H1 (cell line): ENCODE measurements at regions not wholly inside any gene's neighbourhood (a gene's known extent, or its start where the extent isn't known, plus 50 kb on each side); places are given as distances from the start of the nearest gene placed in this dataset.

Experiments
- CTCF ChIA-PET: fragments of 300-600 bp; sonication (Branson Sonifier 250); formaldehyde crosslinking; loops from one replicate; lab custom pipeline; 2021; ENCODE audit not compliant: partially characterized antibody; lab: Charles Lee
- POLR2A ChIA-PET: fragments of 300-600 bp; sonication (Branson Sonifier 250); formaldehyde crosslinking; loops from one replicate; lab custom pipeline; 2021; ENCODE audit warnings: inconsistent platforms; ENCODE audit not compliant: partially characterized antibody; lab: Charles Lee
- DNase-seq, 2 experiments: peaks; one replicate each; pipeline versions ENCODE4 v3.0.0 to v3.0.0-alpha.2; 2010 to 2022; ENCODE audit warnings: low spot score in 2 of 2, low read depth in 1 of 2, mixed read lengths in 1 of 2
- FAIRE-seq: peaks from 2 replicates; lab custom pipeline; 2011; peaks lifted over from hg19 to GRCh38; lab: Jason Lieb, UNC
- H2AFZ ChIP-seq: 2 replicates; pipeline ENCODE4 v1.8.1; 2012; ENCODE audit warnings: low read length, inconsistent platforms
- H2AK5ac ChIP-seq: 2 replicates; pipeline ENCODE4 v1.6.1; 2013; ENCODE audit warnings: low read depth, low read length
- H2BK120ac ChIP-seq: replicated peaks from 2 replicates; pipeline ENCODE3; 2013; ENCODE audit warnings: low read depth, low read length, inconsistent platforms
- H2BK12ac ChIP-seq: 2 replicates; pipeline ENCODE4 v1.6.1; 2013; ENCODE audit warnings: low read depth, low read length
- H2BK15ac ChIP-seq: 2 replicates; pipeline ENCODE4 v1.6.1; 2013; ENCODE audit warnings: low read length
- H2BK20ac ChIP-seq: 2 replicates; pipeline ENCODE4 v1.6.1; 2013; ENCODE audit warnings: low read length
- H2BK5ac ChIP-seq: 2 replicates; pipeline ENCODE4 v1.6.1; 2013; ENCODE audit warnings: low read depth, low read length
- H3K14ac ChIP-seq: 2 replicates; pipeline ENCODE4 v1.6.1; 2013; ENCODE audit warnings: inconsistent platforms; ENCODE audit not compliant: insufficient read length
- H3K18ac ChIP-seq: 2 replicates; pipeline ENCODE4 v1.6.1; 2013; ENCODE audit warnings: low read length; ENCODE audit errors: extremely low read depth
- H3K23ac ChIP-seq: 2 replicates; pipeline ENCODE4 v1.6.1; 2013; ENCODE audit warnings: inconsistent platforms; ENCODE audit not compliant: insufficient read length
- H3K23me2 ChIP-seq: 2 replicates; pipeline ENCODE4 v1.6.1; 2013; ENCODE audit warnings: low read depth, low read length
- H3K27ac ChIP-seq: 2 replicates; pipeline ENCODE4 v1.6.1; 2011; ENCODE audit warnings: low read depth, low read length, inconsistent platforms
- H3K27me3 ChIP-seq, 4 experiments: replicated peaks in 1 of 4; 1 replicate in 1 of 4; 2 replicates in 3 of 4; pipeline versions ENCODE4 v1.6.1 to v1.8.1; 2011 to 2013; ENCODE audit warnings: low read length in 3 of 4, mild to moderate bottlenecking in 3 of 4, inconsistent platforms in 2 of 4, mixed read lengths in 2 of 4, moderate library complexity in 1 of 4; ENCODE audit not compliant: control insufficient read depth in 3 of 4, insufficient read depth in 3 of 4; ENCODE audit errors: extremely low read depth in 1 of 4
- H3K36me3 ChIP-seq, 4 experiments: 2 replicates each; pipeline versions ENCODE4 v1.6.1 to v1.8.1; 2011 to 2013; ENCODE audit warnings: mild to moderate bottlenecking in 4 of 4, low read length in 3 of 4, moderate library complexity in 2 of 4, control low read depth in 1 of 4, inconsistent platforms in 1 of 4; ENCODE audit not compliant: insufficient read depth in 4 of 4, control insufficient read depth in 2 of 4
- H3K4ac ChIP-seq: replicated peaks from 2 replicates; pipeline ENCODE3; 2013; ENCODE audit warnings: low read length, low read depth, mixed read lengths, inconsistent platforms; ENCODE audit not compliant: insufficient read length
- H3K4me1 ChIP-seq, 4 experiments: replicated peaks in 1 of 4; 1 replicate in 1 of 4; 2 replicates in 3 of 4; pipeline versions ENCODE4 v1.6.1 to v1.8.1; 2011 to 2013; ENCODE audit warnings: low read length in 3 of 4, inconsistent platforms in 2 of 4, mixed read lengths in 1 of 4; ENCODE audit not compliant: insufficient read depth in 4 of 4, control insufficient read depth in 3 of 4
- H3K4me2 ChIP-seq, 2 experiments: 2 replicates each; pipeline versions ENCODE4 v1.6.1 to v1.8.1; 2011 to 2013; ENCODE audit warnings: low read depth in 2 of 2, low read length in 2 of 2, control low read depth in 1 of 2, inconsistent platforms in 1 of 2, mild to moderate bottlenecking in 1 of 2; ENCODE audit not compliant: insufficient read depth in 1 of 2
- H3K4me3 ChIP-seq, 4 experiments: fragments of 200-600, 300-600 bp in 1 of 4; sonication (generic), shearing (Covaris generic), sonication (Bioruptor Twin) in 1 of 4; 2 replicates each; pipeline versions ENCODE4 v1.5.1 to v1.8.1; 2011 to 2016; ENCODE audit warnings: low read length in 4 of 4, low read depth in 3 of 4, control low read depth in 2 of 4, inconsistent platforms in 2 of 4, mild to moderate bottlenecking in 2 of 4, mixed read lengths in 1 of 4, moderate library complexity in 1 of 4; ENCODE audit not compliant: insufficient read depth in 2 of 4; ENCODE audit errors: extremely low read depth in 1 of 4
- H3K56ac ChIP-seq: replicated peaks from 2 replicates; pipeline ENCODE3; 2013; ENCODE audit warnings: low read depth, mild to moderate bottlenecking, mixed read lengths, low read length, inconsistent platforms; ENCODE audit not compliant: insufficient read length
- H3K79me1 ChIP-seq: 2 replicates; pipeline ENCODE4 v1.6.1; 2013; ENCODE audit warnings: low read depth, low read length, control low read depth
- H3K79me2 ChIP-seq, 2 experiments: 2 replicates each; pipeline versions ENCODE4 v1.6.1 to v1.8.1; 2012 to 2013; ENCODE audit warnings: low read length in 2 of 2, mild to moderate bottlenecking in 2 of 2, inconsistent platforms in 1 of 2; ENCODE audit not compliant: insufficient read depth in 2 of 2, control insufficient read depth in 1 of 2
- H3K9ac ChIP-seq, 4 experiments: replicated peaks in 1 of 4; 1 replicate in 1 of 4; 2 replicates in 3 of 4; pipeline versions ENCODE4 v1.6.1 to v1.8.1; 2011 to 2013; ENCODE audit warnings: low read depth in 3 of 4, low read length in 3 of 4, control low read depth in 2 of 4, mild to moderate bottlenecking in 2 of 4, moderate library complexity in 2 of 4, inconsistent platforms in 1 of 4; ENCODE audit errors: extremely low read depth in 1 of 4
- H3K9me3 ChIP-seq, 2 experiments: 2 replicates each; pipeline versions ENCODE4 v1.6.1 to v1.8.1; 2012 to 2013; ENCODE audit warnings: mild to moderate bottlenecking in 2 of 2, moderate library complexity in 2 of 2, control low read depth in 1 of 2, inconsistent platforms in 1 of 2, low read depth in 1 of 2, low read length in 1 of 2, mixed read lengths in 1 of 2; ENCODE audit not compliant: insufficient read depth in 2 of 2
- H4K20me1 ChIP-seq, 2 experiments: replicated peaks in 1 of 2; 2 replicates each; pipeline versions ENCODE3 to v1.8.1; 2011 to 2013; ENCODE audit warnings: inconsistent platforms in 2 of 2, low read length in 2 of 2, mild to moderate bottlenecking in 1 of 2; ENCODE audit not compliant: insufficient read depth in 2 of 2, control insufficient read depth in 1 of 2
- H4K5ac ChIP-seq: 2 replicates; pipeline ENCODE4 v1.6.1; 2013; ENCODE audit warnings: low read length, low read depth, mixed read lengths, inconsistent platforms; ENCODE audit not compliant: insufficient read length
- H4K8ac ChIP-seq: 2 replicates; pipeline ENCODE4 v1.8.0; 2013; ENCODE audit warnings: mild to moderate bottlenecking, moderate library complexity, low read length, inconsistent platforms; ENCODE audit not compliant: insufficient read depth; ENCODE audit errors: extremely low read depth
- H4K91ac ChIP-seq: replicated peaks from 2 replicates; pipeline ENCODE3; 2013; ENCODE audit warnings: low read length, mixed read lengths, inconsistent platforms; ENCODE audit not compliant: insufficient read length
- ASH2L ChIP-seq: fragments of 200-600, 300-600 bp; sonication (generic); IDR thresholded peaks from one replicate; pipeline ENCODE4 v1.7.1; 2017; ENCODE audit warnings: low read length
- CBX8 ChIP-seq: fragments of 300-800, 300-1000 bp; sonication (generic); IDR thresholded peaks from 2 replicates; pipeline ENCODE4 v1.7.1; 2016; ENCODE audit warnings: low read depth, low read length, borderline replicate concordance
- CHD1 ChIP-seq: IDR thresholded peaks from 2 replicates; pipeline ENCODE4 v1.6.1; 2012; ENCODE audit warnings: low read depth, low read length, improper control_type of control experiment
- CTBP2 ChIP-seq: IDR thresholded peaks from 2 replicates; pipeline ENCODE4 v1.7.0; 2011; ENCODE audit warnings: borderline replicate concordance, mild to moderate bottlenecking, moderate library complexity, mixed read lengths, low read length; ENCODE audit not compliant: insufficient read depth, insufficient read length
- GABPA ChIP-seq: IDR thresholded peaks from 2 replicates; pipeline ENCODE4 v1.6.1; 2011; ENCODE audit warnings: mild to moderate bottlenecking, low read length, moderate library complexity, borderline replicate concordance; ENCODE audit not compliant: insufficient read depth
- KDM1A ChIP-seq: fragments of 200-600, 300-600 bp; sonication (generic); IDR thresholded peaks from 2 replicates; pipeline ENCODE4 v1.7.1; 2016; ENCODE audit warnings: mild to moderate bottlenecking, low read length, borderline replicate concordance
- SAP30 ChIP-seq: fragments of 300-600 bp; sonication (generic); IDR thresholded peaks from 2 replicates; pipeline ENCODE4 v1.7.1; 2012; ENCODE audit warnings: low read length, moderate library complexity, mild to moderate bottlenecking, inconsistent platforms; ENCODE audit not compliant: insufficient read depth, insufficient replicate concordance
- SIRT6 ChIP-seq: IDR thresholded peaks from one replicate; pipeline ENCODE4 v1.7.1; 2012; ENCODE audit warnings: low read length, inconsistent platforms
- SUZ12 ChIP-seq: fragments of 200-600 bp; sonication (generic); IDR thresholded peaks from 2 replicates; pipeline ENCODE4 v1.6.1; 2012; ENCODE audit warnings: mild to moderate bottlenecking, inconsistent platforms, low read length, moderate library complexity, mixed read lengths
- WGBS, 2 experiments: shearing (Covaris generic) in 1 of 2; methylation state at CpG; one replicate each; pipeline versions ENCODE4 v1.1.6 to v1.1.7; 2013 to 2015; ENCODE audit warnings: low lambda C conversion rate in 2 of 2, mixed read lengths in 2 of 2, inconsistent platforms in 1 of 2, low coverage in 1 of 2, missing lambda C conversion rate in 1 of 2; ENCODE audit not compliant: insufficient replicate concordance in 2 of 2, insufficient coverage in 1 of 2, insufficient read length in 1 of 2; ENCODE audit errors: extremely low coverage in 1 of 2, missing lambda C conversion rate in 1 of 2; 5-methylcytosine and 5-hydroxymethylcytosine counted together

DNA sequence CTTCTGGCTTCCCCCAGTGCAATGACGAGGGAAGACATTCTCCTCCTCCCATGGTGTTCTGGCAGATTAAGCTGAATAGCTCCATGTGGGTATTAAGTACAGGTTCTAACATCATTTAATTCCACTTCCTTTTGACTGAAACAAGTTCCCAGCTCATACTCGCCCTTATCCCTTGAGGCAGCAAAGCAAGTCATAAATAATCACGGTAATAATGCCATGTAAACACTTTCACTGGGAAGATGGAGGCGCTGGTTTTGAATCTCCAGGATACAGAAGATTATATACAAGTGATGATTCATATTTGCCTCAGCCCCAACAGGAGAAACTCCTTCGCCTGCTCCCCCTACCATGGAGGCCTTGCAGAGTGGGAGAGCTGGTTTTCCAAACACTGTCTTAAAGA is 141.3 kb downstream of the PXDC1 start:
- no peak overlapping the region for H3K4me3 ChIP-seq
- FAIRE-seq: no peak
- TF ChIP-seq ASH2L (no peak), KDM1A (no peak), GABPA (no peak), SUZ12 (no peak), SAP30 (no peak), CTBP2 (no peak), SIRT6 (no peak), CHD1 (no peak), CBX8 (no peak)
- TF ChIP-seq, all 59 proteins: peak for 0
- ChIA-PET POLR2A (no interaction called here), CTCF (interaction anchor here (0.6 to 1.5 kb wide), 3 partner anchors 238 to 328 kb away, joined by 3 to 5 read pairs (median 3); partner anchors contain the start of gene FAM50B)
- H3K23ac ChIP-seq: no peak overlapping the region
- H3K27ac ChIP-seq: no peak overlapping the region
- H3K56ac ChIP-seq: no peak overlapping the region
- no peak overlapping the region for H3K4ac ChIP-seq
- no peaks in the 10 kb centered on the region for H3K9me3 ChIP-seq
- no peak overlapping the region for H2BK120ac ChIP-seq
- no peaks in the 10 kb centered on the region for H3K23me2 ChIP-seq
- H4K5ac ChIP-seq: no peak overlapping the region
- no peak overlapping the region for H2BK15ac ChIP-seq
- H2BK5ac ChIP-seq: no peak overlapping the region
- H3K14ac ChIP-seq: no peak overlapping the region
- no peak overlapping the region for H2AK5ac ChIP-seq
- no peak overlapping the region for H2AFZ ChIP-seq
- no peak overlapping the region for H3K18ac ChIP-seq
- H2BK12ac ChIP-seq: no peak overlapping the region
- H3K4me2 ChIP-seq: no peak overlapping the region
- WGBS, 2 experiments: 85% methylated on average over 5 of the region's 5 CpGs; no CpG with 5 or more reads in 1 of the 2 experiments
- H3K4me1 ChIP-seq: no peaks in the 10 kb centered on the region
- H3K9ac ChIP-seq: no peak overlapping the region
- no peak overlapping the region for H2BK20ac ChIP-seq
- H3K79me2 ChIP-seq: no peaks in the 10 kb centered on the region
- H3K27me3 ChIP-seq: 0 out of 7 replicates have a peak, but pooled peaks cover 0 to 2% (median 0%) of the 10 kb centered on the region in 4 experiments
- no peaks in the 10 kb centered on the region for H3K79me1 ChIP-seq
- no peaks in the 10 kb centered on the region for H4K20me1 ChIP-seq
- no peak for DNase-seq
- H4K8ac ChIP-seq: no peak overlapping the region
- no peak overlapping the region for H4K91ac ChIP-seq
- H3K36me3 ChIP-seq: no peaks in the 10 kb centered on the region
